ENCODE measurements at regions not wholly inside any gene's neighbourhood (a gene's known extent, or its start where the extent isn't known, plus 50 kb on each side); places are given as distances from the start of the nearest gene placed in this dataset.

DNA sequence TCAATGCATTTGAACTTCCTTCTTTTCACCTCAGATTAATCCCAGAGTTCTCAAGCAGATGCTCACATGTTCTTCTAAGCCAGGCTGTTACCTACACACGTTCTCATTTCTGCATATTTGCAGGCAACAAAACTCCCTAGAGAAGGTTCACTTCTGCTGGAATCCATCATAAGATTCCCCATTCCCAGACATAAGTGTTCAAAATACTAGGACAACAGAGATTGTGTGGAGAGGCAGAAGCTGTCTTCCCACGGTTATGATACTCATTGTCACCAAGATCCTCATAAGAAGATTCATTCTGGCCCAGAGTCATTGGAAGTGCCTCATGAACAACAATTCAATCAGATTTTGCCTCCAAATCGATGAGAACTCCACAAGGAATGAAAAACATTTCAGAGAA, 931.6 kb upstream of the MIR17HG start:
- Histone ChIP-seq H2AFZ (ENCODE audit: low read length) (no peak overlapping the region), H3K9me2 (replicated peaks; ENCODE audit: insufficient read depth, low read length) (no peaks in the 10 kb centered on the region), H3K9me3 (ENCODE audit: low read length) (no peaks in the 10 kb centered on the region), H3K4me1 (ENCODE audit: low read length) (no peaks in the 10 kb centered on the region), H3K4me2 (ENCODE audit: low read depth, low read length, poor library complexity, severe bottlenecking) (no peak overlapping the region), H3K27ac (ENCODE audit: low read length) (no peak overlapping the region), H3K79me2 (ENCODE audit: low read length) (no peaks in the 10 kb centered on the region), H3K4me3 (ENCODE audit: low read length) (no peak overlapping the region), H3K27me3 (ENCODE audit: low read length) (no peaks in the 10 kb centered on the region), H3K36me3 (ENCODE audit: insufficient read depth, low read length) (no peaks in the 10 kb centered on the region), H4K20me1 (ENCODE audit: insufficient read depth, low read depth, low read length) (no peaks in the 10 kb centered on the region), H3K9ac (ENCODE audit: low read length) (no peak overlapping the region)
- DNase-seq: no peak

DNA sequence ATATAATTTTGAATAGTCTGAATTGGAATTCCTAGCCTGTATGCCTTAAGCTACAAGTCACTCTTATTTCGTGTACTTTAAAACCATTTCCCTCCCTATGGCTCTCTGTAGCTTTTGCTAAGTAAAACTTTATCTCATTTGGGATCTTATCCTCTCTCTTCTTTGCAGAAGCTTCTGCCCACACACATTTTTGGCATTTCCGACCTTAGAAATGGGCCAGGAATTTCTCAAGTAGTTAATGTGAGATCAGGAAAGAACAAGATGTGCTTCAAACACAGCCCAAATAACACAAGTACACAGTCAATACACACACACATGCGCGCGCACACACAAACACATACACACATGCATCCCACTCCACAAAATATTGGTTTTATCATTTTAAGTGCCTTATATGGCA, 931.0 kb upstream of the MIR17HG start:
- no peaks in the 10 kb centered on the region for H3K36me3 ChIP-seq (ENCODE audit: insufficient read depth, low read length)
- no peaks in the 10 kb centered on the region for H3K4me1 ChIP-seq (ENCODE audit: low read length)
- H3K9me2 ChIP-seq (replicated peaks; ENCODE audit: insufficient read depth, low read length): no peaks in the 10 kb centered on the region
- no peak overlapping the region for H2AFZ ChIP-seq (ENCODE audit: low read length)
- H3K27me3 ChIP-seq (ENCODE audit: low read length): no peaks in the 10 kb centered on the region
- H3K4me3 ChIP-seq (ENCODE audit: low read length): no peak overlapping the region
- H3K79me2 ChIP-seq (ENCODE audit: low read length): no peaks in the 10 kb centered on the region
- DNase-seq: no peak
- H3K27ac ChIP-seq (ENCODE audit: low read length): no peak overlapping the region
- no peak overlapping the region for H3K9ac ChIP-seq (ENCODE audit: low read length)
- no peaks in the 10 kb centered on the region for H3K9me3 ChIP-seq (ENCODE audit: low read length)
- no peaks in the 10 kb centered on the region for H4K20me1 ChIP-seq (ENCODE audit: insufficient read depth, low read depth, low read length)
- H3K4me2 ChIP-seq (ENCODE audit: low read depth, low read length, poor library complexity, severe bottlenecking): no peak overlapping the region

DNA sequence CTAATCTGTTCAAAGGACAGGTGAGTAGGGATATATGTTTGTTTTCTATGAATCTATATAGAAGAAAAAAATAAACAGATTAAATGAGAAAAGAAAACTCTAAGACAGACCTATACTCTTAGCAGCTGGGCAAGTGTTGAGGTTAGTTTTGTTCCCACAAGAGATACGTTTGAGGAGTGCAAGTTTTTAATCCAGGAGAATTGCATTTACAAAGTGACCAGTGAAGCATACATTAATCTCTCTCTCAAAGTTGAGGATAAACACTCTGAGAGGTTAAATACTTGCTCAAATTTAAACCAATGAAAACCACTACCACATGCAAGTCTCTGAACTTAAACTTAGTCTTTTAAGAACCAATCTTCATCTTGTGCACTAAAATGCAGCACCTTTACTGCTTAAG, 930.5 kb upstream of the MIR17HG start:
- H3K4me3 ChIP-seq (ENCODE audit: low read length): no peak overlapping the region
- H3K9ac ChIP-seq (ENCODE audit: low read length): no peak overlapping the region
- no peaks in the 10 kb centered on the region for H3K4me1 ChIP-seq (ENCODE audit: low read length)
- no peaks in the 10 kb centered on the region for H3K36me3 ChIP-seq (ENCODE audit: insufficient read depth, low read length)
- no peak for DNase-seq
- no peak overlapping the region for H2AFZ ChIP-seq (ENCODE audit: low read length)
- H3K4me2 ChIP-seq (ENCODE audit: low read depth, low read length, poor library complexity, severe bottlenecking): no peak overlapping the region
- no peaks in the 10 kb centered on the region for H3K79me2 ChIP-seq (ENCODE audit: low read length)
- H3K27ac ChIP-seq (ENCODE audit: low read length): no peak overlapping the region
- no peaks in the 10 kb centered on the region for H3K9me3 ChIP-seq (ENCODE audit: low read length)
- no peaks in the 10 kb centered on the region for H3K27me3 ChIP-seq (ENCODE audit: low read length)
- H4K20me1 ChIP-seq (ENCODE audit: insufficient read depth, low read depth, low read length): no peaks in the 10 kb centered on the region
- no peaks in the 10 kb centered on the region for H3K9me2 ChIP-seq (replicated peaks; ENCODE audit: insufficient read depth, low read length)

DNA sequence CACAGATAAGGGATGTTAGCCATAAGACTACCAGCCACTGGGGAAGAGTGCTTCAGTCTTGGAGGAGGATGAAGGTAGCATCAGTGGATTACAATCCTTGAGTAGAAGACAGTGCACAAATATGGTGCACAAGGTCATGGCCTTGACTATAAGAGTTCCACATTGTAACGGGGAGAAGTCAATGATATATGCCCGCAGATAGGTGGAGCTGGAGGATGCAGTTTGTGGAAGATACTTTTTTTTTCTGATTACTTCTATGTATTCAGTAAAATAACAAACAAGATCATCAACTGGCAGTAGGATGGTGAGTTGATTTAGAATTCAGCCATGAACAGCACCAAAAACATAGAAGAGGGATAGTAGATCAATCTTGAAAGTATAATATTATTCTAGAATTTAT, 926.8 kb upstream of the MIR17HG start:
- no peak for DNase-seq
- Histone ChIP-seq H3K9me2 (replicated peaks; ENCODE audit: insufficient read depth, low read length) (no peaks in the 10 kb centered on the region), H3K79me2 (ENCODE audit: low read length) (no peaks in the 10 kb centered on the region), H3K4me3 (ENCODE audit: low read length) (no peak overlapping the region), H3K4me1 (ENCODE audit: low read length) (no peaks in the 10 kb centered on the region), H3K27ac (ENCODE audit: low read length) (no peak overlapping the region), H3K9me3 (ENCODE audit: low read length) (no peaks in the 10 kb centered on the region), H4K20me1 (ENCODE audit: insufficient read depth, low read depth, low read length) (no peaks in the 10 kb centered on the region), H2AFZ (ENCODE audit: low read length) (no peak overlapping the region), H3K27me3 (ENCODE audit: low read length) (no peaks in the 10 kb centered on the region), H3K4me2 (ENCODE audit: low read depth, low read length, poor library complexity, severe bottlenecking) (no peak overlapping the region), H3K9ac (ENCODE audit: low read length) (no peak overlapping the region), H3K36me3 (ENCODE audit: insufficient read depth, low read length) (no peaks in the 10 kb centered on the region)

DNA sequence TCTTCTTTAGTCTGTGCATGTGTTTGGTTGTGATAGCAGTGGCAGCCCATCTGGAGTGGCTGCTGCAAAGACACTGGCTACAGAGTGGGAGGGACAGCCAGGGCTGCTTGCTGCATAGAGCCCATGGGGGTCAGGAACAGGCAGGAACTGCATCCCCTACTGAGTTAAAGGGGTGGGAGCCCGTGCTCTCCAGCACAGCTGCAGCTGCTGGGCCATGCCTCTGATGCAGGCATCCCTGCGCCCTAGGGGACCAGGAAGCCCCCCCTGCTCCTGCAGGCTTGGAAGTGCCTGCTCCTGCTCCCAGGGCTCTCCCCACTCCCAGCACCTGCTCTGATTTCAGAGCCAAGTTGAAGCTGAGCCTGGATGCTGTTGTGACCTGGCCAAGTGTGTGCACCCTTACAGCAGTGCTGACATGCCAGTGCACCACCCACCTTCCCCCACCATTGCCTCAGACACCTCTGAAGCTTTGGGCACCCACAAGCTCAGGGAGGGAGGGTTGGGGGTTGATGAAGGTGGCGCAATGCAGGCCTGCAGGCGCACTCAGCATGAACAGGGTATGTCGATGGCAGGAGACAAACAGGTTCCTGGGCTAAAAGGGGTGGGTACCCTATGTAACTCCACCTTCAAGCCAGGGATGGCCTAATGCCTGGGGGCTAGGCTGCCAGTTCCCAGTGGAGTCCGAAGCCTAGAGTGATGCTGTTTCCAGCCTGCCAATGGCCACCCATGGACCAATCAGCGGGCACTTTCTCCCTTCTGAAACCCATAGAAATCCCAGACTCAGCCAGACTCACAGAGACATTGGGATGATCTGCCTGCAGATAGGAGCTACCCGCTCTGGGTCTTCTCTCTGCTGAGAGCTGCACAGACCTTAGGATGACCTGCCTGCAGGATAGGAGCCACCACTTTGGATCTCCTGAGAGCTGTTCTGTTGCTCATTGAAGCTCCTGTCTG, 919.9 kb upstream of the MIR17HG start:
- Histone ChIP-seq H3K36me3 (ENCODE audit: insufficient read depth, low read length) (no peaks in the 10 kb centered on the region), H3K9me2 (replicated peaks; ENCODE audit: insufficient read depth, low read length) (no peaks in the 10 kb centered on the region), H3K79me2 (ENCODE audit: low read length) (no peaks in the 10 kb centered on the region), H3K4me1 (ENCODE audit: low read length) (no peaks in the 10 kb centered on the region), H3K4me2 (ENCODE audit: low read depth, low read length, poor library complexity, severe bottlenecking) (no peak overlapping the region), H3K4me3 (ENCODE audit: low read length) (no peak overlapping the region), H2AFZ (ENCODE audit: low read length) (no peak overlapping the region), H3K27me3 (ENCODE audit: low read length) (no peaks in the 10 kb centered on the region), H3K9me3 (ENCODE audit: low read length) (no peaks in the 10 kb centered on the region), H3K27ac (ENCODE audit: low read length) (no peak overlapping the region), H3K9ac (ENCODE audit: low read length) (no peak overlapping the region), H4K20me1 (ENCODE audit: insufficient read depth, low read depth, low read length) (no peaks in the 10 kb centered on the region)
- DNase-seq: no peak

DNA sequence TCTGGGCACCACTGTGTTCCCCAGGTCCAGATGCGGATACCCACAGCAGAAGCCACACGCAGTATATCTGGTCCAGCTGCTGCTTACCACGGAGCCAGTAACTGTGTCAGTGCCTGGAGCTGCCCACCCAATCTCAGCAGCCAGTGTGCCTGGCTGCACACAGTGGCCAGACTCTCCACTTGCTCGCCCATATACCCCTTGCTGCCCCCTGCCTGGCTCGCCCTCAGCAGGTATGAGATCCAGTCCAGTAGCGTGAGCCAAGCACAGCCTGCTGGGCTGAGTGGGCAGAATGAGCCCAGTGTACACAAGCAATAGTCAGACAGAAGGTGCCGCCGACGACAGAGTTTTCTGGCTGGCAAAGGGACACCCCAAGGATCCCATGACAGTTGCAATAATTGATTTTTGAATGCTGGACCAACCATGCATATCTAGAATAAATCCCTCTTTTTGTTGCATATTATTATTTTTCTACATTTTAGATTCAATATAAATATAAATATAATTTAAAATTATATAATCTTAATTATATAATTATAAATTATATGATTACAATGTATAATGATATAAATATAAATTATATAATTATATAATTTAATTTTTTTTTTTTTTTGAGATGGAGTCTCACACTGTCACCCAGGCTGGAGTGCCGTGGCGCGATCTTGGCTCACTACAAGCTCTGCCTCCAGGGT, 918.8 kb upstream of the MIR17HG start:
- no peak overlapping the region for H3K27ac ChIP-seq (ENCODE audit: low read length)
- H3K27me3 ChIP-seq (ENCODE audit: low read length): no peaks in the 10 kb centered on the region
- H3K9me2 ChIP-seq (replicated peaks; ENCODE audit: insufficient read depth, low read length): no peaks in the 10 kb centered on the region
- no peak overlapping the region for H2AFZ ChIP-seq (ENCODE audit: low read length)
- H3K4me2 ChIP-seq (ENCODE audit: low read depth, low read length, poor library complexity, severe bottlenecking): no peak overlapping the region
- H3K9me3 ChIP-seq (ENCODE audit: low read length): no peaks in the 10 kb centered on the region
- no peaks in the 10 kb centered on the region for H3K79me2 ChIP-seq (ENCODE audit: low read length)
- H3K4me1 ChIP-seq (ENCODE audit: low read length): no peaks in the 10 kb centered on the region
- DNase-seq: no peak
- H3K9ac ChIP-seq (ENCODE audit: low read length): no peak overlapping the region
- no peak overlapping the region for H3K4me3 ChIP-seq (ENCODE audit: low read length)
- H4K20me1 ChIP-seq (ENCODE audit: insufficient read depth, low read depth, low read length): no peaks in the 10 kb centered on the region
- no peaks in the 10 kb centered on the region for H3K36me3 ChIP-seq (ENCODE audit: insufficient read depth, low read length)

DNA sequence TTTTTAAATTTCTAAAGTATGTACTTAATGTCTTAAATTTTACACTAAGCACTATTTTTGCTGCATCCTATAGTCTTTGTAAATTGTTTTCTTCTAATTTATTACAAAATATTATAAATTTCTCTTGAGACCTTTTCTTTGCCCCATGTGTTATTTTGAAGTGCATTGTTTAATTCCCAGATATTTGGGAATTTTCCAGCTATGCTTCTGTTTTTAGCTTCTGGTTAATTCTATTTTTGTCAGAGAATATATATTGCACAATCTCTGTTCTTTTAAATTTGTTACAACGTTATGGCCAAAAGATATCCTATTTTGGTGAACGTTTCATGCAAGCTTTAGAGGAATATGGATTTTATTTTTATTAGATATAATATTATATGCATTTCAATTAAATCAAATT, 917.4 kb upstream of the MIR17HG start:
- no peak overlapping the region for H3K4me3 ChIP-seq (ENCODE audit: low read length)
- H3K27me3 ChIP-seq (ENCODE audit: low read length): no peaks in the 10 kb centered on the region
- no peaks in the 10 kb centered on the region for H3K9me2 ChIP-seq (replicated peaks; ENCODE audit: insufficient read depth, low read length)
- DNase-seq: no peak
- no peaks in the 10 kb centered on the region for H4K20me1 ChIP-seq (ENCODE audit: insufficient read depth, low read depth, low read length)
- no peak overlapping the region for H2AFZ ChIP-seq (ENCODE audit: low read length)
- no peaks in the 10 kb centered on the region for H3K9me3 ChIP-seq (ENCODE audit: low read length)
- no peak overlapping the region for H3K4me2 ChIP-seq (ENCODE audit: low read depth, low read length, poor library complexity, severe bottlenecking)
- no peak overlapping the region for H3K27ac ChIP-seq (ENCODE audit: low read length)
- H3K36me3 ChIP-seq (ENCODE audit: insufficient read depth, low read length): no peaks in the 10 kb centered on the region
- no peak overlapping the region for H3K9ac ChIP-seq (ENCODE audit: low read length)
- no peaks in the 10 kb centered on the region for H3K4me1 ChIP-seq (ENCODE audit: low read length)
- H3K79me2 ChIP-seq (ENCODE audit: low read length): no peaks in the 10 kb centered on the region

DNA sequence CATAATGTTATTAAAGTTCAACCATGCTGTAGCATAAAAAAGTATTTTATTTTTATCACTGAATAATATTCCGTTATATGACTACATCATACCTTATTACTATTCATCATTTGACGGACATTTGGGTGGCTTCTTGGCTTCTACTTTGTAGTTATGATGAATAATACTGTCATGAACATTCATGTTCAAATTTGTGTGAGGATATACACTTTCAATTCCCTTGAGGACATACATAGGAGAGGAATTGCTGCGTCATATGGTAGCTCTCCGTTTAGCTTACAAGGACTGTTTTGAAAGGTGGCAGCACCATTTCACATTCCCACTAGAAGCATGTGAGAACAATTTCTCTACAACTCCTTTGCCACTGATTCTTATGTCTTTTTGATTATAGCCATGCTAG, 910.8 kb upstream of the MIR17HG start:
- no peaks in the 10 kb centered on the region for H3K9me3 ChIP-seq (ENCODE audit: low read length)
- H3K36me3 ChIP-seq (ENCODE audit: insufficient read depth, low read length): no peaks in the 10 kb centered on the region
- no peak overlapping the region for H3K4me3 ChIP-seq (ENCODE audit: low read length)

More for the DNA sequence above, 910.8 kb upstream of the MIR17HG start:
- H3K79me2 ChIP-seq (ENCODE audit: low read length): no peaks in the 10 kb centered on the region
- no peaks in the 10 kb centered on the region for H3K9me2 ChIP-seq (replicated peaks; ENCODE audit: insufficient read depth, low read length)
- no peak overlapping the region for H2AFZ ChIP-seq (ENCODE audit: low read length)
- no peak overlapping the region for H3K4me2 ChIP-seq (ENCODE audit: low read depth, low read length, poor library complexity, severe bottlenecking)
- H3K27ac ChIP-seq (ENCODE audit: low read length): no peak overlapping the region
- no peaks in the 10 kb centered on the region for H4K20me1 ChIP-seq (ENCODE audit: insufficient read depth, low read depth, low read length)
- H3K4me1 ChIP-seq (ENCODE audit: low read length): no peaks in the 10 kb centered on the region
- H3K27me3 ChIP-seq (ENCODE audit: low read length): no peaks in the 10 kb centered on the region
- DNase-seq: no peak
- H3K9ac ChIP-seq (ENCODE audit: low read length): no peak overlapping the region
